Uterus (tissue), 2 donors: ENCODE measurements at regions not wholly inside any gene's neighbourhood (a gene's known extent, or its start where the extent isn't known, plus 50 kb on each side); places are given as distances from the start of the nearest gene placed in this dataset.

Experiments
- CTCF ChIP-seq, 4 experiments: fragments of 200-600 bp in 2 of 4; fragments of 450-650 bp in 2 of 4; sonication (generic) in 2 of 4; IDR thresholded peaks; one replicate each; pipeline ENCODE4 v1.5.1; 2016 to 2019; ENCODE audit warnings: antibody characterized with exemption in 4 of 4, mild to moderate bottlenecking in 2 of 4, moderate library complexity in 1 of 4
- POLR2A ChIP-seq, 2 donors: fragments of 450-650 bp; IDR thresholded peaks; one replicate each; pipeline ENCODE4 v1.6.1; 2016; ENCODE audit warnings: antibody characterized with exemption in 2 of 2, mild to moderate bottlenecking in 1 of 2, moderate library complexity in 1 of 2

GRCh38 chr11:106280036-106280435 is 202.6 kb downstream of the AASDHPPT start:
- TF ChIP-seq CTCF (IDR thresholded peaks at IDR 0.05) (no peak), POLR2A (IDR thresholded peaks at IDR 0.05) (no peak)
